ENCODE measurements at regions not wholly inside any gene's neighbourhood (a gene's known extent, or its start where the extent isn't known, plus 50 kb on each side); places are given as distances from the start of the nearest gene placed in this dataset.
"Not testable (repeated sequence)": the region's sequence is repeated elsewhere in the genome, so short reads cannot be mapped to it uniquely, and the experiment has no call there.

GRCh38 chr15:75779504-75779903 lies 63.7 kb upstream of the UBE2Q2 start:
- Histone ChIP-seq H3K27ac (ENCODE audit: low read depth in 1 of 2, low read length in 1 of 2) (no peak overlapping the region), H3K9me3 (ENCODE audit: control insufficient read depth in 4 of 4, insufficient read depth in 3 of 4, low read length in 3 of 4) (no peaks in the 10 kb centered on the region), H3K36me3 (ENCODE audit: control insufficient read depth in 4 of 4, insufficient read depth in 4 of 4, low read length in 4 of 4) (no peaks in the 10 kb centered on the region), H3K27me3 (ENCODE audit: control insufficient read depth in 3 of 3, insufficient read depth in 3 of 3, low read length in 2 of 3) (peaks cover 0 to 8% (median 0%) of the 10 kb centered on the region in 3 donors), H3K4me3 (no peak overlapping the region), H3K9ac (ENCODE audit: insufficient read depth in 1 of 2, low read length in 2 of 2) (no peak overlapping the region), H3K4me1 (ENCODE audit: control insufficient read depth in 5 of 5, insufficient read depth in 5 of 5, low read length in 5 of 5) (no peaks in the 10 kb centered on the region)
- DNase-seq: no peak
- TF ChIP-seq, protein P1, sequence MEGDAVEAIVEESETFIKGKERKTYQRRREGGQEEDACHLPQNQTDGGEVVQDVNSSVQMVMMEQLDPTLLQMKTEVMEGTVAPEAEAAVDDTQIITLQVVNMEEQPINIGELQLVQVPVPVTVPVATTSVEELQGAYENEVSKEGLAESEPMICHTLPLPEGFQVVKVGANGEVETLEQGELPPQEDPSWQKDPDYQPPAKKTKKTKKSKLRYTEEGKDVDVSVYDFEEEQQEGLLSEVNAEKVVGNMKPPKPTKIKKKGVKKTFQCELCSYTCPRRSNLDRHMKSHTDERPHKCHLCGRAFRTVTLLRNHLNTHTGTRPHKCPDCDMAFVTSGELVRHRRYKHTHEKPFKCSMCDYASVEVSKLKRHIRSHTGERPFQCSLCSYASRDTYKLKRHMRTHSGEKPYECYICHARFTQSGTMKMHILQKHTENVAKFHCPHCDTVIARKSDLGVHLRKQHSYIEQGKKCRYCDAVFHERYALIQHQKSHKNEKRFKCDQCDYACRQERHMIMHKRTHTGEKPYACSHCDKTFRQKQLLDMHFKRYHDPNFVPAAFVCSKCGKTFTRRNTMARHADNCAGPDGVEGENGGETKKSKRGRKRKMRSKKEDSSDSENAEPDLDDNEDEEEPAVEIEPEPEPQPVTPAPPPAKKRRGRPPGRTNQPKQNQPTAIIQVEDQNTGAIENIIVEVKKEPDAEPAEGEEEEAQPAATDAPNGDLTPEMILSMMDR (IDR thresholded peaks at IDR 0.05; ENCODE audit: control extremely low read depth, extremely low read depth): no peak
- no peak for ATAC-seq (ENCODE audit: insufficient read depth, low FRiP score)
- WGBS, 2 donors: 91 to 96% methylated on average over 5 of the region's 5 CpGs

DNA sequence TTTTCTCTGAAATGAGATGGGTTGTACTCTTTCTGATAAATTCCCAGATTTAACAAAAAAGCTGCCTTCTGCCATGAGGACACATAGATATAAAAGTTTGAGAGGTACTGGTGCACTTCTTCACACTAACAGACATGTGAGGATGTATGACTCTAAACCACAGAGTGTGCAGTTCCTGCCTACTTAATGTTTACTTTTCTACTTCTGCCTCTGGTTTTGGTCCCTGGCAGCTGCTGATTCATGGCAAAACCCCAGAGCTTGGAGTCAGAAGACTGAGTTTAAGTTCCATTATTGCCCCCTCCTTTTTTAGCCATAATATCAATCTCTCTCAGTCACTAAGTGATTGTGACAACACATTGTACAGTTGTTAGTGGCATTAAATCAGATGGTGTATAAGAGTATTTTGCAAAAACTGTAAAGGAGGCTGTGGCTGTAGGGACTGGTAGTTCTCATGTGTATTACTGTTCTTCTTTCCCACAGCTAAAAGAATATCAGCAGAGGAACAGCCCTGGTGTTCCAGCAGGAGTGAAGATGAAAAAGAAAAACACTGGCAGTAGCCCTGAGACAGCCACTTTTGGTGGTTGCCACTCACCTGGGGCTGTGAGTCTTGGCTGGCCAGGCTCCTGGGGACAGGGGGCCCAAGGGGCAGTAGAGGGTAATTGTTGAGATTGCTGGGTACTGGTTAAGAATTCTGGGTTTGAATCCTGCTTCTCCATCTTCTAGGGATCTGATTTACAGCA lies 64.4 kb upstream of the CSPG4 start:
- H3K36me3 ChIP-seq (ENCODE audit: control insufficient read depth in 4 of 4, insufficient read depth in 4 of 4, low read length in 4 of 4); H3K27ac ChIP-seq (ENCODE audit: low read depth in 1 of 2, low read length in 1 of 2); ATAC-seq (ENCODE audit: insufficient read depth, low FRiP score); H3K9ac ChIP-seq (ENCODE audit: insufficient read depth in 1 of 2, low read length in 2 of 2); H3K4me1 ChIP-seq (ENCODE audit: control insufficient read depth in 5 of 5, insufficient read depth in 5 of 5, low read length in 5 of 5); H3K4me3 ChIP-seq; H3K27me3 ChIP-seq (ENCODE audit: control insufficient read depth in 3 of 3, insufficient read depth in 3 of 3, low read length in 2 of 3); H3K9me3 ChIP-seq (ENCODE audit: control insufficient read depth in 4 of 4, insufficient read depth in 3 of 4, low read length in 3 of 4); DNase-seq: not testable (repeated sequence)

- DNase-seq (no peak), ATAC-seq (ENCODE audit: insufficient read depth, low FRiP score) (no peak)
- H3K4me3 ChIP-seq: no peak overlapping the region
- H3K27me3 ChIP-seq (ENCODE audit: control insufficient read depth in 3 of 3, insufficient read depth in 3 of 3, low read length in 2 of 3): no peaks in the 10 kb centered on the region
- no peak overlapping the region for H3K27ac ChIP-seq (ENCODE audit: low read depth in 1 of 2, low read length in 1 of 2)
- TF ChIP-seq, protein P1 (IDR thresholded peaks at IDR 0.05; ENCODE audit: control extremely low read depth, extremely low read depth): no peak
- WGBS, 2 donors: 42 to 60% methylated on average over 2 of the region's 2 CpGs
- no peaks in the 10 kb centered on the region for H3K36me3 ChIP-seq (ENCODE audit: control insufficient read depth in 4 of 4, insufficient read depth in 4 of 4, low read length in 4 of 4)
- no peak overlapping the region for H3K9ac ChIP-seq (ENCODE audit: insufficient read depth in 1 of 2, low read length in 2 of 2)
- H3K4me1 ChIP-seq (ENCODE audit: control insufficient read depth in 5 of 5, insufficient read depth in 5 of 5, low read length in 5 of 5): no peaks in the 10 kb centered on the region
- H3K9me3 ChIP-seq (ENCODE audit: control insufficient read depth in 4 of 4, insufficient read depth in 3 of 4, low read length in 3 of 4): no peaks in the 10 kb centered on the region
These were observed 63.4 kb upstream of the CSPG4 start for GRCh38 chr15:75776065-75776423.

DNA sequence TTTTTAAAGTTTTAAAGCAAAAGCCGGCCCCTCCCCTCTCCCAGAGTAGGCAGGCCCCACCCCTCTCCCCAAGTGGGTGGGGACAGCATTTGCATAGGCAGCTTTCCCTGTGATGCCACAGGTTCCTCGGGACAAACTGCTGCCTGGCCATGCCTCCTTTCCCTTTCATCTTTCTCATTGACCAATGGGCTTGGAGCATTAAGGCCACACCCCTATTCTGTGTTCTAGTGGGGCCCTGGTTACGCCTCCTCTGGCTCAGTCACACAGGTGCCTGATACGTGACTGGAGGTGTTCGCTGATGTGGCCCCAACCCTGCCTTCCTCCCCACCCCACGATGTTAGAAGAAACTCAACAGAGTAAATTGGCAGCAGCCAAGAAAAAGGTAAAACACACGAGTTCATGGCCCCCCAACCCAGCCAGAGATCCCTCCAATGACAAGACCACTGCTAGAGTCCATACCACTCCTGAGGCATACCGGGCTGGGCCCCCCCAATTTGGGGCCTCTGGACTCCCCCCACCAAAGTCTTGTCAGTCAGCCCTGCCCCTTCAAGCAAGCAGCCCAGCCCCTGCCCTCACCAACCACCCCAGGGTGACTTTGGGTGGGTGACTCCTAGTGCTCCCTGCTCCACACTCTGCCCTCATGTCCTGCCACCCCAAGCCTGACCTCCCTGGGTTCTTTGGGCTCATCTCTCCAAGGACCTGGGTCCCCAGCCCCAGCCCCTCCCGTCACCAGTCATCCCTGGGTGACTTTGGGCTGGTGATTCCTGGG lies 62.8 kb upstream of the CSPG4 start:
- Histone ChIP-seq H3K4me1 (ENCODE audit: control insufficient read depth in 5 of 5, insufficient read depth in 5 of 5, low read length in 5 of 5) (no peaks in the 10 kb centered on the region), H3K4me3 (no peak overlapping the region), H3K9me3 (ENCODE audit: control insufficient read depth in 4 of 4, insufficient read depth in 3 of 4, low read length in 3 of 4) (no peaks in the 10 kb centered on the region), H3K36me3 (ENCODE audit: control insufficient read depth in 4 of 4, insufficient read depth in 4 of 4, low read length in 4 of 4) (no peaks in the 10 kb centered on the region), H3K9ac (ENCODE audit: insufficient read depth in 1 of 2, low read length in 2 of 2) (no peak overlapping the region), H3K27ac (ENCODE audit: low read depth in 1 of 2, low read length in 1 of 2) (no peak overlapping the region), H3K27me3 (ENCODE audit: control insufficient read depth in 3 of 3, insufficient read depth in 3 of 3, low read length in 2 of 3) (no peaks in the 10 kb centered on the region)
- ATAC-seq (ENCODE audit: insufficient read depth, low FRiP score): no peak
- 84 to 87% methylated on average over 9 of the region's 9 CpGs for WGBS, 2 donors
- DNase-seq: no peak
- TF ChIP-seq, protein P1 (IDR thresholded peaks at IDR 0.05; ENCODE audit: control extremely low read depth, extremely low read depth): no peak

GRCh38 chr15:75773974-75774373 lies 61.3 kb upstream of the CSPG4 start:
- H3K4me1 ChIP-seq (ENCODE audit: control insufficient read depth in 5 of 5, insufficient read depth in 5 of 5, low read length in 5 of 5); H3K36me3 ChIP-seq (ENCODE audit: control insufficient read depth in 4 of 4, insufficient read depth in 4 of 4, low read length in 4 of 4); H3K27me3 ChIP-seq (ENCODE audit: control insufficient read depth in 3 of 3, insufficient read depth in 3 of 3, low read length in 2 of 3); H3K27ac ChIP-seq (ENCODE audit: low read depth in 1 of 2, low read length in 1 of 2); DNase-seq; H3K9ac ChIP-seq (ENCODE audit: insufficient read depth in 1 of 2, low read length in 2 of 2); H3K9me3 ChIP-seq (ENCODE audit: control insufficient read depth in 4 of 4, insufficient read depth in 3 of 4, low read length in 3 of 4); H3K4me3 ChIP-seq; ATAC-seq (ENCODE audit: insufficient read depth, low FRiP score): not testable (repeated sequence)
- WGBS, 2 donors: 68 to 81% methylated on average over 2 of the region's 3 CpGs

DNA sequence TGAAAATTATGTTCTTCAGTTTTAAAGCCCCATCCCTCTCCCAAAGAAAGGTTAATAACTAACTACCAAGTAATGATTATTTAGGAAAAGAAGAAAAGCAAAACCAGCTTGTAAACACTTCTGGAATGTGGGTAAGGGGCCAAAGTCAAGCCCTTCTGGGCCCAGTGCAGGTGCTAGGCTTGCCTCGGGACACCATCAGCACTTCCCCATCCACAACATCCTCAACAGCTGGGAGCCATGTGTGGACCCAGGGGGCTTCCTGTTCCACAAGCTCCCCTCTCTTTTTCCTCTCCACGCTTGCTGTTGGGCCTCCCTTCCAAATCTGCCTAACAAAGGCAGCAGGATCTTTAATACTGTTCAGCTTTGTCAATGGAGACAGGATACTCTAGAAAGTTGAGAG lies 58.4 kb upstream of the CSPG4 start:
- not testable (repeated sequence) for H3K27ac ChIP-seq (ENCODE audit: low read depth in 1 of 2, low read length in 1 of 2); DNase-seq; H3K9ac ChIP-seq (ENCODE audit: insufficient read depth in 1 of 2, low read length in 2 of 2); H3K4me1 ChIP-seq (ENCODE audit: control insufficient read depth in 5 of 5, insufficient read depth in 5 of 5, low read length in 5 of 5); H3K27me3 ChIP-seq (ENCODE audit: control insufficient read depth in 3 of 3, insufficient read depth in 3 of 3, low read length in 2 of 3); H3K4me3 ChIP-seq; H3K36me3 ChIP-seq (ENCODE audit: control insufficient read depth in 4 of 4, insufficient read depth in 4 of 4, low read length in 4 of 4); ATAC-seq (ENCODE audit: insufficient read depth, low FRiP score); H3K9me3 ChIP-seq (ENCODE audit: control insufficient read depth in 4 of 4, insufficient read depth in 3 of 4, low read length in 3 of 4)
- WGBS, 2 donors: 7 to 36% methylated on average over 2 of the region's 2 CpGs

Data from lung (tissue), 11 donors.